Suprapubic skin (tissue), 4 donors: ENCODE measurements at regions not wholly inside any gene's neighbourhood (a gene's known extent, or its start where the extent isn't known, plus 50 kb on each side); places are given as distances from the start of the nearest gene placed in this dataset.

ENCODE experiments used
- DNase-seq, 2 donors: peaks; one replicate each; pipeline ENCODE4 v3.0.0-alpha.2; 2019; ENCODE audit warnings: low spot score in 2 of 2
- H3K27ac ChIP-seq: fragments of 200-600 bp; sonication (generic); one replicate; pipeline ENCODE4 v1.5.1; 2019
- H3K27me3 ChIP-seq: fragments of 200-600 bp; sonication (generic); one replicate; pipeline ENCODE4 v1.5.1; 2019
- H3K36me3 ChIP-seq: fragments of 200-600 bp; sonication (generic); one replicate; pipeline ENCODE4 v1.5.1; 2019
- H3K4me1 ChIP-seq: fragments of 200-600 bp; sonication (generic); one replicate; pipeline ENCODE4 v1.5.1; 2019
- H3K4me3 ChIP-seq: fragments of 200-600 bp; sonication (generic); one replicate; pipeline ENCODE4 v1.5.1; 2019; ENCODE audit warnings: mild to moderate bottlenecking
- H3K9me3 ChIP-seq: fragments of 200-600 bp; sonication (generic); one replicate; pipeline ENCODE4 v1.5.1; 2019
- EP300 ChIP-seq: sonication (generic); formaldehyde crosslinking; IDR thresholded peaks from one replicate; pipeline ENCODE4 v1.6.1; 2017; ENCODE audit warnings: antibody characterized with exemption
- POLR2A ChIP-seq, 2 donors: fragments of 450-650 bp; IDR thresholded peaks; one replicate each; pipeline ENCODE4 v1.6.1; 2017; ENCODE audit warnings: antibody characterized with exemption in 2 of 2, mild to moderate bottlenecking in 2 of 2, moderate library complexity in 2 of 2
- POLR2AphosphoS5 ChIP-seq, 3 donors: sonication (generic); formaldehyde crosslinking; IDR thresholded peaks; one replicate each; pipeline ENCODE4 v1.6.1; 2017; ENCODE audit warnings: antibody characterized with exemption in 3 of 3
- WGBS: methylation state at CpG from one replicate; pipeline ENCODE4 v1.1.5; 2018; 5-methylcytosine and 5-hydroxymethylcytosine counted together
- TF ChIP-seq, protein P1 (sequence below), 2 donors: fragments of 200-600 bp in 1 of 2; fragments of 450-650 bp in 1 of 2; sonication (generic) in 1 of 2; IDR thresholded peaks; one replicate each; pipeline ENCODE4 v1.5.1; 2016 to 2019; ENCODE audit warnings: antibody characterized with exemption in 2 of 2, mild to moderate bottlenecking in 1 of 2, moderate library complexity in 1 of 2

GRCh38 chr5:145111420-145111819, 723.7 kb downstream of the PRELID2 start:
- no peak for DNase-seq
- no peak overlapping the region for H3K27ac ChIP-seq
- H3K4me1 ChIP-seq: no peaks in the 10 kb centered on the region
- no peak overlapping the region for H3K4me3 ChIP-seq
- no peaks in the 10 kb centered on the region for H3K27me3 ChIP-seq
- no peak for TF ChIP-seq POLR2AphosphoS5 (IDR thresholded peaks at IDR 0.05)
- TF ChIP-seq EP300: no peak
- no peak for TF ChIP-seq POLR2A (IDR thresholded peaks at IDR 0.05)
- TF ChIP-seq, protein P1, sequence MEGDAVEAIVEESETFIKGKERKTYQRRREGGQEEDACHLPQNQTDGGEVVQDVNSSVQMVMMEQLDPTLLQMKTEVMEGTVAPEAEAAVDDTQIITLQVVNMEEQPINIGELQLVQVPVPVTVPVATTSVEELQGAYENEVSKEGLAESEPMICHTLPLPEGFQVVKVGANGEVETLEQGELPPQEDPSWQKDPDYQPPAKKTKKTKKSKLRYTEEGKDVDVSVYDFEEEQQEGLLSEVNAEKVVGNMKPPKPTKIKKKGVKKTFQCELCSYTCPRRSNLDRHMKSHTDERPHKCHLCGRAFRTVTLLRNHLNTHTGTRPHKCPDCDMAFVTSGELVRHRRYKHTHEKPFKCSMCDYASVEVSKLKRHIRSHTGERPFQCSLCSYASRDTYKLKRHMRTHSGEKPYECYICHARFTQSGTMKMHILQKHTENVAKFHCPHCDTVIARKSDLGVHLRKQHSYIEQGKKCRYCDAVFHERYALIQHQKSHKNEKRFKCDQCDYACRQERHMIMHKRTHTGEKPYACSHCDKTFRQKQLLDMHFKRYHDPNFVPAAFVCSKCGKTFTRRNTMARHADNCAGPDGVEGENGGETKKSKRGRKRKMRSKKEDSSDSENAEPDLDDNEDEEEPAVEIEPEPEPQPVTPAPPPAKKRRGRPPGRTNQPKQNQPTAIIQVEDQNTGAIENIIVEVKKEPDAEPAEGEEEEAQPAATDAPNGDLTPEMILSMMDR (IDR thresholded peaks at IDR 0.05): no peak
- 64% methylated on average over 3 of the region's 3 CpGs for WGBS
- H3K9me3 ChIP-seq: no peaks in the 10 kb centered on the region
- no peaks in the 10 kb centered on the region for H3K36me3 ChIP-seq

- no peaks in the 10 kb centered on the region for H3K4me1 ChIP-seq
- TF ChIP-seq POLR2AphosphoS5 (IDR thresholded peaks at IDR 0.05): no peak
- TF ChIP-seq POLR2A (IDR thresholded peaks at IDR 0.05): no peak
- no peak for TF ChIP-seq EP300
- TF ChIP-seq, protein P1 (IDR thresholded peaks at IDR 0.05): no peak
- no peaks in the 10 kb centered on the region for H3K27me3 ChIP-seq
- H3K36me3 ChIP-seq: no peaks in the 10 kb centered on the region
- DNase-seq: no peak
- no peak overlapping the region for H3K4me3 ChIP-seq
- H3K9me3 ChIP-seq: no peaks in the 10 kb centered on the region
- H3K27ac ChIP-seq: no peak overlapping the region
Measured at GRCh38 chr5:145110834-145111233, 724.3 kb downstream of the PRELID2 start.

DNA sequence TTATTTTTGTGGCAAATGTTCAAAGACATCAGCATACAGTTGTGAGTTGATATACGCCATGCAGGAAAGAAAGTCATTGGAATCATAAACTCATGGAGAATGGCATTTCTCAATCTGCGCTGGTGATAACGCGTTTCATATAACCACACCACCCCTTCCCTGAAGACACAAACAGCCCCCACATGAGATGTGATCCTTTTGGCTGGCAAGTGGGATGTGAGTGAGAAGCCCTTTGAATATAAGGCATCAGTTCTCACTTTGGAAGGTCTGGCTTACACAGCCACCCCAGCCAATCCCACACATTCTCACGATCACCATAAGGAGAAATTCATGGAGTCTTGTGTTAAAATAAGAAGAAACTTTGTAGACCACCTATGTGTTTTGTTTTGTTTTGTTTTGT, 725.0 kb downstream of the PRELID2 start:
- TF ChIP-seq, protein P1 (IDR thresholded peaks at IDR 0.05): no peak
- TF ChIP-seq POLR2A (IDR thresholded peaks at IDR 0.05) (no peak), EP300 (no peak), POLR2AphosphoS5 (IDR thresholded peaks at IDR 0.05) (no peak)
- H3K27ac ChIP-seq: no peak overlapping the region
- H3K4me1 ChIP-seq: no peaks in the 10 kb centered on the region
- 89% methylated on average over 5 of the region's 5 CpGs for WGBS
- no peak overlapping the region for H3K4me3 ChIP-seq
- DNase-seq: no peak
- no peaks in the 10 kb centered on the region for H3K27me3 ChIP-seq
- H3K9me3 ChIP-seq: no peaks in the 10 kb centered on the region
- H3K36me3 ChIP-seq: no peaks in the 10 kb centered on the region

GRCh38 chr5:145105384-145105783, 729.8 kb downstream of the PRELID2 start:
- Histone ChIP-seq H3K36me3 (no peaks in the 10 kb centered on the region), H3K4me3 (no peak overlapping the region), H3K9me3 (no peaks in the 10 kb centered on the region), H3K4me1 (no peaks in the 10 kb centered on the region), H3K27ac (no peak overlapping the region), H3K27me3 (no peaks in the 10 kb centered on the region)
- 93% methylated on average over 3 of the region's 3 CpGs for WGBS
- no peak for DNase-seq
- TF ChIP-seq, protein P1 (IDR thresholded peaks at IDR 0.05): no peak
- no peak for TF ChIP-seq POLR2A (IDR thresholded peaks at IDR 0.05)
- no peak for TF ChIP-seq POLR2AphosphoS5 (IDR thresholded peaks at IDR 0.05)
- no peak for TF ChIP-seq EP300

DNA sequence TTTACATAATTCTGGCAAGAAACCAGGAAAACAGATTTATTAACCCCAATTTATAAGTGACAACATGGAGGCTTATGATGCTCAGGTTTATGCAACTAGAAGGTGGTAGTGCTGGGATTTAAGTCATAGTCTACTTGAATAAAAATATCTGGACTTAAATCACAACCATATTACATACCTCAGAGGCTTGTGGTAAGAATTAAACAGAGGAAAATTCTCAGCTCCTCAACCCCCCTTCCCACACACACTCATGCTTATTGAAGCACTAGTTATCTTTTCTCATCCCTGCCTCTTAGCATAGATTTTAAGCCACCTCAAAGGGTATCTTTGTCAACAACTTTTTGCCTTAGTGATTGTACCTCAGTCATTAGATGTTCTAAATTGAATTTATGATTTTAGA, 731.0 kb downstream of the PRELID2 start:
- TF ChIP-seq, protein P1 (IDR thresholded peaks at IDR 0.05): no peak
- no peak for TF ChIP-seq POLR2AphosphoS5 (IDR thresholded peaks at IDR 0.05)
- no peaks in the 10 kb centered on the region for H3K4me1 ChIP-seq
- no peak overlapping the region for H3K27ac ChIP-seq
- no peak overlapping the region for H3K4me3 ChIP-seq
- H3K9me3 ChIP-seq: no peaks in the 10 kb centered on the region
- H3K27me3 ChIP-seq: no peaks in the 10 kb centered on the region
- no peaks in the 10 kb centered on the region for H3K36me3 ChIP-seq
- DNase-seq: no peak
